BE2C (cell line): ENCODE measurements at regions not wholly inside any gene's neighbourhood (a gene's known extent, or its start where the extent isn't known, plus 50 kb on each side); places are given as distances from the start of the nearest gene placed in this dataset.
A peak's percentile ranks its signal among the peaks of the same experiment; 100 is the strongest.
"Not testable (repeated sequence)": the region's sequence is repeated elsewhere in the genome, so short reads cannot be mapped to it uniquely, and the experiment has no call there.

Experiments used
- DNase-seq: peaks from one replicate; pipeline ENCODE4 v3.0.0-alpha.2; 2020
- H3K27me3 ChIP-seq: fragments of 250-450 bp; sonication (Bioruptor Pico); 2 replicates; pipeline ENCODE4 v1.5.1; 2020; ENCODE audit warnings: mild to moderate bottlenecking
- H3K36me3 ChIP-seq: fragments of 250-450 bp; sonication (Bioruptor Pico); 2 replicates; pipeline ENCODE4 v1.5.1; 2020; ENCODE audit warnings: mild to moderate bottlenecking
- H3K4me1 ChIP-seq: fragments of 250-450 bp; sonication (Bioruptor Pico); 2 replicates; pipeline ENCODE4 v1.5.1; 2020
- H3K4me3 ChIP-seq: 2 replicates; pipeline ENCODE4 v1.5.1; 2011; ENCODE audit warnings: low read depth, low read length
- H3K9me3 ChIP-seq: fragments of 250-450 bp; sonication (Bioruptor Pico); 2 replicates; pipeline ENCODE4 v1.5.1; 2020
- TF ChIP-seq, protein P1 (sequence below): IDR thresholded peaks from 2 replicates; pipeline ENCODE4 v1.5.1; 2012; ENCODE audit warnings: mild to moderate bottlenecking, low read depth, low read length

DNA sequence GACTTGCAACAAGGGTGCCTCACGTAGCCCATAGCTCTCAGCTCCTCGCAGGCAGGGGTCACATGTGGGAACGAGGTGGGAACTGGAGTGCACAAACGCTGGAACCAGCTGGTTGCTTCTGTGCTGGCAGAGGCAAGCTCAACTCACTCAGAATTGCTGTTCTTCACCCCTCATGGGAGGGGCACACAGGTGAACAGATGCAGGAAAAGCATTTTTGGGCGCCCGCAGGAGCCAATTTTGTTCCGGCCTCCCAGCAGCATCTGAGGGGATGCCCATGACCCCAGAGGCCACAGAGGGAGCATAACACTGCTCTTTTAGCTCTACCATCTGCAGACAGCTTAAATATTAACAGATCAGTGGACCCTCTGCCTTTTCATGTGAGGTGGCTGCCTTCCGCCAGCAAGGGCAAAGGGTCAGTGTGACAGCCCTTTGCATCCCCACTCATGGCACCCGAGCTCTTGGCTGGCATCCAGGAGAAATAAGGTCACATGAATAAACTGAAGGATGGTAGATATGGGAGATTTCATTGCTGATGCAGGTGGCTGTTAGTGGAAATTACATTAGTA lies 196.2 kb downstream of the SLCO4C1 start:
- H3K4me1 ChIP-seq: peaks cover 7% of the 10 kb centered on the region; the same call in 1 of the 2 replicates
- no peaks in the 10 kb centered on the region for H3K36me3 ChIP-seq
- no peak overlapping the region for H3K4me3 ChIP-seq
- no peak for DNase-seq
- H3K9me3 ChIP-seq: peaks cover 5% of the 10 kb centered on the region
- no peaks in the 10 kb centered on the region for H3K27me3 ChIP-seq
- TF ChIP-seq, protein P1, sequence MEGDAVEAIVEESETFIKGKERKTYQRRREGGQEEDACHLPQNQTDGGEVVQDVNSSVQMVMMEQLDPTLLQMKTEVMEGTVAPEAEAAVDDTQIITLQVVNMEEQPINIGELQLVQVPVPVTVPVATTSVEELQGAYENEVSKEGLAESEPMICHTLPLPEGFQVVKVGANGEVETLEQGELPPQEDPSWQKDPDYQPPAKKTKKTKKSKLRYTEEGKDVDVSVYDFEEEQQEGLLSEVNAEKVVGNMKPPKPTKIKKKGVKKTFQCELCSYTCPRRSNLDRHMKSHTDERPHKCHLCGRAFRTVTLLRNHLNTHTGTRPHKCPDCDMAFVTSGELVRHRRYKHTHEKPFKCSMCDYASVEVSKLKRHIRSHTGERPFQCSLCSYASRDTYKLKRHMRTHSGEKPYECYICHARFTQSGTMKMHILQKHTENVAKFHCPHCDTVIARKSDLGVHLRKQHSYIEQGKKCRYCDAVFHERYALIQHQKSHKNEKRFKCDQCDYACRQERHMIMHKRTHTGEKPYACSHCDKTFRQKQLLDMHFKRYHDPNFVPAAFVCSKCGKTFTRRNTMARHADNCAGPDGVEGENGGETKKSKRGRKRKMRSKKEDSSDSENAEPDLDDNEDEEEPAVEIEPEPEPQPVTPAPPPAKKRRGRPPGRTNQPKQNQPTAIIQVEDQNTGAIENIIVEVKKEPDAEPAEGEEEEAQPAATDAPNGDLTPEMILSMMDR: no peak

- not testable (repeated sequence) for H3K4me1 ChIP-seq, DNase-seq, H3K27me3 ChIP-seq
Measured at GRCh38 chr5:102099083-102099482, 197.0 kb downstream of the SLCO4C1 start.

DNA sequence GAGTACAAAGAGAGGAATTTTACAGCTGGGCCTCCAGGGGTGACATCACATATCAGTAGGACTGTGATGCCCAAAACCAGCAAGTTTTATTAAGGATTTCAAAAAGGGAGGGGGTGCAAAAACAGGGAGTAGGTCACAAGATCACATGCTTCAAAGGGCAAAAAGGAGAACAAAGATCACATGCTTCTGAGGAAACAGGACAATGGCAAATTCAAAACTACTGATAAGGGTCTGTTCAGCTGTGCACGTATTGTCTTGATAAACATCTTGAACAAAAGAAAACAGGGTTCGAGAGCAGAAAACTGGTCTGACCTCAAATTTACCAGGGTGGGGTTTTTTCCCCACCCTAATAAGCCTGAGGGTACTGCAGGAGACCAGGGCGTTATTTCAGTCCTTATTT lies 197.5 kb downstream of the SLCO4C1 start:
- H3K27me3 ChIP-seq, H3K9me3 ChIP-seq, H3K4me3 ChIP-seq, H3K4me1 ChIP-seq, H3K36me3 ChIP-seq, DNase-seq: not testable (repeated sequence)

More at GRCh38 chr5:102099083-102099482, 197.0 kb downstream of the SLCO4C1 start:
- not testable (repeated sequence) for H3K4me3 ChIP-seq, H3K9me3 ChIP-seq, H3K36me3 ChIP-seq

- no peak overlapping the region for H3K4me3 ChIP-seq
- H3K27me3 ChIP-seq: no peaks in the 10 kb centered on the region
- peaks cover 5% of the 10 kb centered on the region for H3K4me1 ChIP-seq
- DNase-seq: peak; percentile 74
- TF ChIP-seq, protein P1: peak; percentile 89
- peaks cover 3% of the 10 kb centered on the region; the same call in 1 of the 2 replicates for H3K9me3 ChIP-seq
- H3K36me3 ChIP-seq: no peaks in the 10 kb centered on the region; the same call in 1 of the 2 replicates
Measured at GRCh38 chr5:102090770-102091169, 205.3 kb downstream of the SLCO4C1 start.

DNA sequence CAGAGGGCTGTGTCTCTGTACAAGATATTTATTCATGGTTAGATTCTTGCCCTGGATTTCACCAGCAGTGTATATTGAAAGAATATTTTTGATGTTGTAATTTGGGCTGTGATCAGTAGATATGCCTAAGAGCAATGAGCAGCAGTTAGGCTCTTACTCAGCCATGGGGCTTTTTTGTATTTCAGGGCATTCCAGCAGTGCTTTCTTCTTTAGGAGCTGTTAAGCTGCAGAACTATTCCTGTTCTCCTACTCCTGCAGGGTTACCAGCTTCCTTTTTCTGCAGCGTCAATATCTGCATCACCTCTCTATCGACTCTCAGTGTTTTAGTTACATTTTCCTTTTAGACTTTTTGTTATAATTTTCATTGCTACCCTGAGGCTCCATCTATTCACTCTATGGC lies 206.2 kb downstream of the SLCO4C1 start:
- no peak for DNase-seq
- TF ChIP-seq, protein P1: no peak

GRCh38 chr5:102087906-102088305 lies 208.2 kb downstream of the SLCO4C1 start:
- TF ChIP-seq, protein P1: no peak
- Histone ChIP-seq H3K4me3 (no peak overlapping the region), H3K9me3 (peaks cover under 1% of the 10 kb centered on the region; the same call in 1 of the 2 replicates), H3K27me3 (no peaks in the 10 kb centered on the region), H3K36me3 (no peaks in the 10 kb centered on the region; the same call in 1 of the 2 replicates), H3K4me1 (no peaks in the 10 kb centered on the region; the same call in 1 of the 2 replicates)
- no peak for DNase-seq

More for the DNA sequence above, 206.2 kb downstream of the SLCO4C1 start:
- Histone ChIP-seq H3K4me3 (no peak overlapping the region), H3K36me3 (no peaks in the 10 kb centered on the region; the same call in 1 of the 2 replicates), H3K9me3 (peaks cover 3% of the 10 kb centered on the region; the same call in 1 of the 2 replicates), H3K4me1 (peaks cover 5% of the 10 kb centered on the region), H3K27me3 (no peaks in the 10 kb centered on the region)

DNA sequence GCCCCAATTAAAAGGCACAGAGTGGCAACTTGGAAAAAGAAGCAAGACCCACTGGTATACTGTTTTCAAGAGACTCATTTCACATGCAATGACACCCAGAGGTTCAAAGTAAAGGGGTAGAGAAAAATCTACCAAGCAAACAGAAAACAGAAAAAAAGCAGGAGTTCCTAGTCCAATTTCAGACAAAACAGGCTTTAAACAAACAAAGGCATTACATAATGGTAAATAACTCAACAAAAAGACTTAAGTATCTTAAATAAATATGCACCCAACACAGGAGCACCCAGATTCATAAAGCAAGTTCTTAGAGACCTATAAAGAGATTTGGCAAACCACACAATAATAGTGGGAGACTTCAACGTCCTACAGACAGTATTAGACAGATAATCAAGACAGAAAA lies 215.8 kb downstream of the SLCO4C1 start:
- no peak for DNase-seq
- TF ChIP-seq, protein P1: no peak
- Histone ChIP-seq H3K27me3 (no peaks in the 10 kb centered on the region), H3K4me1 (no peaks in the 10 kb centered on the region), H3K36me3 (no peaks in the 10 kb centered on the region), H3K4me3 (no peak overlapping the region), H3K9me3 (no peaks in the 10 kb centered on the region)
